ENCODE measurements at regions not wholly inside any gene's neighbourhood (a gene's known extent, or its start where the extent isn't known, plus 50 kb on each side); places are given as distances from the start of the nearest gene placed in this dataset.

- TF ChIP-seq CTCF (IDR thresholded peaks at IDR 0.05) (no peak), POLR2A (IDR thresholded peaks at IDR 0.05) (no peak)
These were observed 76.0 kb upstream of the DSG1 start for GRCh38 chr18:31241900-31242409.

Measured in uterus (tissue), 2 donors.